NCI-H1417 (cell line): ENCODE measurements at regions not wholly inside any gene's neighbourhood (a gene's known extent, or its start where the extent isn't known, plus 50 kb on each side); places are given as distances from the start of the nearest gene placed in this dataset.
A peak's percentile ranks its signal among the peaks of the same experiment; 100 is the strongest.

Experiments
- DNase-seq, 3 experiments: peaks; one replicate each; lab custom pipeline; 2025; lab: John Stamatoyannopoulos, UW

- DNase-seq = peak; percentile 43 to 87 (median 73)
Measured at GRCh38 chr5:54646356-54647101, 129.0 kb downstream of the SNX18 start.

- no peak for DNase-seq
Measured at GRCh38 chr5:54645882-54646355, 128.4 kb downstream of the SNX18 start.

DNA sequence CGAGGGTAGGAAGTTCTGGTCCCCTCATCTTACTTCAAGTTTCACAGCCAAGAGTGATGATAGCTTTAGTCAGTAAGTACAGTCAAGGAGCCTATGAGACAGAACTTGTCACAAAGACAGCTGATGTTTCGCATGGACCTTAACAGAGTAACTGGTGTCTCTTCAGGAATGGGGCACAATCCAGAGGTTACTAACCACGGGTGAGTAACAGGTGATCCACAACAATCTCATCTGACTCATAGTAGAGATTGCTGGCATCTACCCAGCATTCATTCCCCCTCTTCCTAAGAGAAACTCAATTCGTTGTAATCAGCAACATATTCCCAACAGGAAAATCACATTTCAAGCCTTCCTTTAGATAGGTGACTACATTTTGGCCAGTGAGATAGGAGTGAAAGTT lies 126.7 kb downstream of the SNX18 start:
- DNase-seq = no peak

- DNase-seq = no peak
Measured at GRCh38 chr5:54643685-54644106, 126.1 kb downstream of the SNX18 start.

DNA sequence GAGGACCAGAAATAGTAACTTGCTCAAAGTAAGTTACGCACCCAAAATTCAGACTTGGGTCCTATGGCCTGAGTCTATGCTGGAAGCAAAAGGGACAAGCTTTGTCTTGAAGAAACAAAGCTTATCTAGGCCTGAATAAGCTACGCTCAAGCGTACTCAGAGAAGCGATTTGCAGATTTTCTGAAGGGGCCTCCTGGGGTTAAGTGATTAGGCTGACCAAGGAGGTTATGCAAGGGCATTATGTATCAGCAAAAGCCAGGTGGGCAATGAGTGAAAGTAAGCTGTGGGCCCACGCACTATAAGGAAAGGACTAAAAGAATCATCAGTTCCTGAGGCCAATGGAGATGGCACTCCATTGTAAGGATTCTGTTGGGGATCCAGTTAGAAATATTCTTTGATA lies 122.1 kb downstream of the SNX18 start:
- DNase-seq = peak in 1 of 3 experiments; percentile 9

- DNase-seq = no peak
Measured at GRCh38 chr5:54638106-54638505, 120.5 kb downstream of the SNX18 start.

GRCh38 chr5:54637654-54638053 lies 120.1 kb downstream of the SNX18 start:
- no peak for DNase-seq

DNA sequence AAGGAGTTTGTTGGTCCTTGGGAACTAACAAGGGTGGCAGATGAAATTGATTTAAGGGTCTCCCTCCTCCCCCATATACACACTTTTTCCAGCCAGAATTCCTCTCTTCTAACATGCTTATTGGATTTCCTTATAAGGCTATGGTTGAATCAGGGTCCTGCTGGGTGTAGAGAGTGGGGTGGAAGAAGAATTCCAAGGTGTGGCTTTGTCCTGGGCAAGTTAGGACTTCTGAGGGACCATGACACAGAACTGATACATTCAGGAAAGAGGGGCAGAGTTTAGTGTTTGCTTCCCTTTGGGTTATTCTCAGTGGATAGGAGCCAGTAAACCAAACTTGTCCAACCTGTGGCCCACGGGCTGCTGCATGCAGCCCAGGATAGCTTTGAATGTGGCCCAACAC lies 116.5 kb downstream of the SNX18 start:
- no peak for DNase-seq

- DNase-seq = no peak
Measured at GRCh38 chr5:54632131-54632701, 114.7 kb downstream of the SNX18 start.

GRCh38 chr5:54630738-54631359 lies 113.3 kb downstream of the SNX18 start:
- DNase-seq = no peak

GRCh38 chr5:54629115-54629514 lies 111.6 kb downstream of the SNX18 start:
- DNase-seq = no peak

DNA sequence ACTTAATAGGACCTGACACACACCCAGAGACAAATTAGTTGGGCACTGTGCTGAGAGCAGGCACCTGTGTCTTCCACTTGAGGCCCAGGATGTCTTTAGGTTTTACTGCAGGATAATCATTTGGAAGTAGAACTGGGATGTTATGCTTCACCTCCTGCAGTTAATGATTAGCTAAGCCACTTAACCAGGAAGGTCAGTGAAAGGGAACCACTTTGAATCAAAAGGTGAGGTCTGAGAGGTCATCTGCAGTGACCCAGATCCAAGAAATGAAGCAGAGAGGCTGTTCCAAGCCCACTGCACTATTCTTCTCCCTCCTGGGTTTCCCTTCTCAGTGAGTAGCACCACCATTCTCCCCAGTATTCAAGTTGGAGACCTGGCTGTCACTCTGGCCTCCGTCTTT lies 110.5 kb downstream of the SNX18 start:
- peak in 2 of 3 experiments; percentile 3 to 50 for DNase-seq

GRCh38 chr5:54626407-54626806 lies 108.8 kb downstream of the SNX18 start:
- DNase-seq = no peak

- no peak for DNase-seq
Measured at GRCh38 chr5:54624805-54625568, 107.4 kb downstream of the SNX18 start.

DNA sequence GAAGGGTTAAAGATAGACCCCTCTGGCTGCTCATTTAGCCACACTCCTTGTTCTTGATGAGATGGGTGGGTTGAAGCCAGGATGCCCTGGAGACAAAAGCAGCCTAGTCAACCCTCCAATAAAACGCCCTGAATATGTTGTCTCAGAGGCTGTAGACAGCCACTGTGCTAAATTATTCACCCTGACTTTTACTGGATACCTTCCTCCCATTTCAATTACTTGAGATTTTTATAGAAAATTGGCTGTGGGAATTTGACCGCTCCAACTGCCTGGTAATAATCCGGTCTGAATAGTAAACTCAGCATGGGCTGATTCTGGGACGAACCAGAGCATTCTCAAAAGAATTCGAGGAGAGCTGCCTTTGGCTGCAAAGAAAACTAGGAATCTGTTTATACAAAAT lies 104.2 kb downstream of the SNX18 start:
- no peak for DNase-seq

- DNase-seq = no peak
Measured at GRCh38 chr5:54621048-54621447, 103.5 kb downstream of the SNX18 start.

- DNase-seq = peak in 1 of 3 experiments; percentile 1
Measured at GRCh38 chr5:54620141-54620933, 102.8 kb downstream of the SNX18 start.

- DNase-seq = no peak
Measured at GRCh38 chr5:54619731-54620130, 102.2 kb downstream of the SNX18 start.

DNA sequence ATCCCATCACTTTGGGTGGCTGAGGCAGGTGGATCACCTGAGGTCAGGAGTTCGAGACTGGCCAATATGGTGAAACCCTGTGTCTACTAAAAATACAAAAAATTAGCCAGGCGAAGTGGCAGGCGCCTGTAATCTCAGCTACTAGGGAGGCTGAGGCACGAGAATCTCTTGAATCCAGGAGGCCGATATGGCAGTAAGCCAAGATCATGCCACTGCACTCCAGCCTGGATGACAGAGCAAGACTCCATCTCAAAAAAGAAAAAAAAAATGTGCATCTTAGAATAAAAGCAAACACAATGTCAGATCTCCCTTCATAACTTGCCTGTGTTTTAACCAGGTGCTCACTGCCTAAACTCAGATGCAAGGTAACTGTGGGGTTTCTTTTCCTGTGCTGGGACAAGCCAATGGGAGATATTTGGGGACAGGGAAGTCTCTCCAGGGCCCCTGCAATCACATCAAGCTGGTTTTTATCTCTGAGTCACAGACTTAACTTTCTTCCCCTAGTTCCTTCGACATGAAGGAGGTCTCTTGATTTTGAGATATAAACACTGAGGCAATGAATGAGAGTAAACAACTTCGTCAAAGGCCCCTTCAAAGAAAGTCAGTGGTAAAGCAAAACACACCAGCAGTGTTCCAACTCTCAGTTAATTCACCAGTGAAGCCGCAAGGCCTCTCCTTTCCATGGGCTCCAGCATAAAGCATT lies 99.1 kb downstream of the SNX18 start:
- no peak for DNase-seq

DNA sequence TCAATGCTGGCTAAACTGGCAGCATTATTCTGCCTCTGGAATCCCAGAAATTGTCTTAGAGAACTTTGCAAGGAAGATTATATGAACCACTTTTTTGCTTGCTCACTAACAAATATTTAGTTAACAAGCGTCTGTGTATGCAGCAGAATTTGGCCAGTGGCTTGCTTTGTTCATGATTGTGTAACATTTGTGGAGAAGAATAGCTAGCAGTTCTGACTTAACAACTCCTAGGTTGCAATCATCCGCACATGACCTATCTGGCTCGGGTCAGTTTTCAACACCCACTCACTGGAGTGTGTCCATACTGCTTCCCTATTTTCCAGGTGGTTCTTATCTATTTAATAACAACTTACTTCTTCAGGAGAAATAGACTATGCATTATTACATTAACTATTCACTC lies 98.5 kb downstream of the SNX18 start:
- DNase-seq = no peak

DNA sequence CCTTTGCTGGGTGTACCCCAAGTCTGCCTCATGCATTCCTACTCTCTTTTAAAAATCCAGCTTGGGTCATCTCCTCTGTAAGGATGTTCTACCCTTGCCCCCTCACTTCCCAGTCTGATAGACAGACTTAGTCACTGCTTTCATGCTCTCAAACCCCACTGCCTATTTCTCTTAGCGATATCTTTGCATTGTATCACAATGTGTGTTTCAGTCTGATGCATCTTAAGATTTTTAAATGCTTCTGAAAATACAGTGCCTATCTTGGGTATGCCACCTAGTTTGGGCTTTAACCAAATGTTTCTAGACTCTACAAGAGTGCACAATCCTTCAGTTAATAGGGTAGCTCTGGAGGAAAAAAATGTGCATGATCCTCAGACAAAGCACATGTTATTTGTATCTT lies 97.8 kb downstream of the SNX18 start:
- DNase-seq = no peak
